MM.1S (cell line): ENCODE measurements at regions not wholly inside any gene's neighbourhood (a gene's known extent, or its start where the extent isn't known, plus 50 kb on each side); places are given as distances from the start of the nearest gene placed in this dataset.
"Not testable (repeated sequence)": the region's sequence is repeated elsewhere in the genome, so short reads cannot be mapped to it uniquely, and the experiment has no call there.

Source experiments
- DNase-seq: peaks from one replicate; pipeline ENCODE4 v3.0.0-alpha.2; 2015
- H2AFZ ChIP-seq: fragments of 300-600 bp; sonication (generic); 2 replicates; pipeline ENCODE4 v1.6.0; 2016; ENCODE audit warnings: antibody characterized with exemption, low read length
- H3F3A ChIP-seq: fragments of 300-600 bp; sonication (generic); 2 replicates; pipeline ENCODE4 v1.6.1; 2016; ENCODE audit warnings: mild to moderate bottlenecking, antibody characterized with exemption, low read length, moderate library complexity, mixed read lengths; ENCODE audit not compliant: insufficient read depth
- H3K27ac ChIP-seq: fragments of 300-600 bp; sonication (generic); 2 replicates; pipeline ENCODE4 v1.5.1; 2016; ENCODE audit warnings: mild to moderate bottlenecking, low read length
- H3K27me3 ChIP-seq: fragments of 300-600 bp; sonication (generic); replicated peaks from 2 replicates; pipeline ENCODE4 v1.6.0; 2016; ENCODE audit warnings: low read length; ENCODE audit not compliant: insufficient read depth
- H3K36me3 ChIP-seq: fragments of 300-600 bp; sonication (generic); replicated peaks from 2 replicates; pipeline ENCODE4 v1.6.1; 2016; ENCODE audit warnings: mild to moderate bottlenecking, low read length, mixed read lengths; ENCODE audit not compliant: insufficient read depth
- H3K4me1 ChIP-seq: fragments of 300-600 bp; sonication (generic); 2 replicates; pipeline ENCODE4 v1.6.1; 2016; ENCODE audit warnings: low read length, mixed read lengths
- H3K4me2 ChIP-seq: fragments of 300-600 bp; sonication (generic); 2 replicates; pipeline ENCODE4 v1.6.0; 2016; ENCODE audit warnings: low read depth, low read length
- H3K4me3 ChIP-seq: fragments of 300-600 bp; sonication (generic); 2 replicates; pipeline ENCODE4 v1.5.1; 2016; ENCODE audit warnings: low read length, mixed read lengths
- H3K79me2 ChIP-seq: fragments of 300-600 bp; sonication (generic); 2 replicates; pipeline ENCODE4 v1.6.1; 2016; ENCODE audit warnings: mixed run types, low read length, mixed read lengths
- H3K9ac ChIP-seq: fragments of 300-600 bp; sonication (generic); 2 replicates; pipeline ENCODE4 v1.6.1; 2016; ENCODE audit warnings: low read length, mixed read lengths
- H3K9me2 ChIP-seq: fragments of 300-600 bp; sonication (generic); replicated peaks from 2 replicates; pipeline ENCODE4 v1.6.1; 2016; ENCODE audit warnings: mild to moderate bottlenecking, low read length, mixed read lengths; ENCODE audit not compliant: insufficient read depth
- H3K9me3 ChIP-seq: fragments of 300-600 bp; sonication (generic); replicated peaks from 2 replicates; pipeline ENCODE4 v1.6.1; 2016; ENCODE audit warnings: mild to moderate bottlenecking, low read length, mixed read lengths; ENCODE audit not compliant: insufficient read depth
- H4K20me1 ChIP-seq: fragments of 300-600 bp; sonication (generic); 2 replicates; pipeline ENCODE4 v1.6.1; 2016; ENCODE audit warnings: mild to moderate bottlenecking, low read length, moderate library complexity, mixed read lengths; ENCODE audit not compliant: insufficient read depth
- TF ChIP-seq, protein P1 (sequence below): fragments of 300-600 bp; sonication (generic); IDR thresholded peaks from 2 replicates; pipeline ENCODE4 v1.5.1; 2016; ENCODE audit warnings: antibody characterized with exemption, low read length, mixed read lengths

DNA sequence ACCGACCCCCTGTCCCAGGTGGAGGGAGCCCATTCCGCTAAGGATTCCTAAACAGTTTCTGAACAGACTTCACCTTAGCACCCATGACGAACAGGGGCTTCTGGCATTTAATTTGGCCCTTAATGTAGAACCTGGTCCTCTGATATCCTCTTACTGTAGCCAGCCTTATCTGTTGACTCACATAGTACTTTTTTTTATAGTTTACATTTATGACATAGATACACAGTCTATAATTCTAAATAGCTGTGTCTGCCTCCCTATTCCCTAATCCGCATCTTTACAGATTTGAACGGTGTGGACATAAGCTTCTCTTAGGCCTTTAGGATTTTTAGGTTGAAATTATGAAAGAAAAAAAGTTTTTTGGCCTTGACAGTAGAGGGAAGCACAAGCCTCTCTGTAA lies 104.9 kb downstream of the TBC1D26 start:
- H3K36me3 ChIP-seq, H3K9me3 ChIP-seq, DNase-seq, H3K4me1 ChIP-seq, H3F3A ChIP-seq, H3K79me2 ChIP-seq, H3K4me3 ChIP-seq, H3K27me3 ChIP-seq, H3K27ac ChIP-seq, H3K9me2 ChIP-seq, H3K9ac ChIP-seq, H2AFZ ChIP-seq, H3K4me2 ChIP-seq, H4K20me1 ChIP-seq: not testable (repeated sequence)

DNA sequence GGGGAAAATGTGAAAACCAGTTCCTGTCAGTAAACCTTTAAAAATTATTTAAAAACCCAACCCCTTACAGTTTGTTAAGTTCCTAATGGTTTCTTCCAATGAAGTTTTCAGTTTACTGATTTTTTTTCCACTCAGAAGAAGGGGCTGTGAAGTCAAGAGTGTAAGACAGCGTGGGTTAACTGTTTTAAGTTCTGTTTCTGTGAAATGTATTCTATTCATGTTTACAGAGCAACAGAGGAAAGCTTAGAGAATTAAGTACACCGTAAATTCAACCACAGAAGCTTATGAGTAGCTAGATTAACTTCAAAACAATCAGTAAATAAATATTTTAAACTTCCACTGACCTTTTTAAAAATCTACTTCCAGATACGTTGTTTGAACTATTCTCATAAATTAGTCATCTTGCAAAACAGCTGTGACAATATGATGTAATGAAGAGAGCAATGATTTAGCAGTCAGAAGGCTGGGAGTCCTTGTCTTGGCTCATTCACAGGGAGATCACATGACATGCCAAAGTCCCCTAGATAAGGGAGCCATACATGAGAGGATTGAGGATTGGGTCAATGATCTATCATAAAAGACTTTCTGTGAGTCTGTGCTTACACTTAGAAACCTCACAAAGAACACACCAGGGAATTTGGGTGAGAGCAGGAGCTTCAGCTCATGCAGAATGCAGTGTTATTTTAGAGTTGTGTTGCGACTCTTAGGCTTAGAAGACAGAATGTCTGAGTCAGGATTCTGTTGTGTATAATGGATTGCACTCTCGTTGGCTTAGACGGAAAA lies 97.3 kb upstream of the ADORA2B start:
- H3K27me3 ChIP-seq, H4K20me1 ChIP-seq, H3K27ac ChIP-seq, DNase-seq, H3K4me2 ChIP-seq, H3K9me2 ChIP-seq, H3F3A ChIP-seq, H2AFZ ChIP-seq, H3K36me3 ChIP-seq, H3K4me1 ChIP-seq, H3K9me3 ChIP-seq, H3K79me2 ChIP-seq, H3K9ac ChIP-seq, H3K4me3 ChIP-seq: not testable (repeated sequence)

DNA sequence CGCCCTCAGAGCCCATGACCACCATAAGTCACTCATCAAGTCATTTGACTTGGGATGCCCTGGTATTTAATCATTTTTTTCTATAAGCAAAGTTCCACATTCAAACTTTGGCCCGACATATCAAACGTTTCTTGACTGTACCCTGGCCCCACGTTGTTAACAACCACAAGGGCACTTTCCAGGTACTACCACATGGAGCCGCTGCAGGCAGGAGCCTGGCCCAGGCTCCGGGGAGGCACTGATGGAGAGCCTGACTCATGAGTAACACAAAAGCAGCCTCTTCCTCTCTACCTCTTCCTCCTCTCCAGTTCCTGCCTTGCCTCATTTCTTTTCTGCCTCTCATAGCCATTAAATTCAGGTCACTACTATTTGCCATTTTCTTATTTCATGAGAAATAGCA lies 95.9 kb upstream of the ADORA2B start:
- not testable (repeated sequence) for H3K9ac ChIP-seq, H3K27ac ChIP-seq, H4K20me1 ChIP-seq, H3K9me3 ChIP-seq, H3K4me1 ChIP-seq, H3K4me3 ChIP-seq, H3K4me2 ChIP-seq, H3K27me3 ChIP-seq, H3K36me3 ChIP-seq, H3F3A ChIP-seq, H2AFZ ChIP-seq, H3K79me2 ChIP-seq, H3K9me2 ChIP-seq
- TF ChIP-seq, protein P1, sequence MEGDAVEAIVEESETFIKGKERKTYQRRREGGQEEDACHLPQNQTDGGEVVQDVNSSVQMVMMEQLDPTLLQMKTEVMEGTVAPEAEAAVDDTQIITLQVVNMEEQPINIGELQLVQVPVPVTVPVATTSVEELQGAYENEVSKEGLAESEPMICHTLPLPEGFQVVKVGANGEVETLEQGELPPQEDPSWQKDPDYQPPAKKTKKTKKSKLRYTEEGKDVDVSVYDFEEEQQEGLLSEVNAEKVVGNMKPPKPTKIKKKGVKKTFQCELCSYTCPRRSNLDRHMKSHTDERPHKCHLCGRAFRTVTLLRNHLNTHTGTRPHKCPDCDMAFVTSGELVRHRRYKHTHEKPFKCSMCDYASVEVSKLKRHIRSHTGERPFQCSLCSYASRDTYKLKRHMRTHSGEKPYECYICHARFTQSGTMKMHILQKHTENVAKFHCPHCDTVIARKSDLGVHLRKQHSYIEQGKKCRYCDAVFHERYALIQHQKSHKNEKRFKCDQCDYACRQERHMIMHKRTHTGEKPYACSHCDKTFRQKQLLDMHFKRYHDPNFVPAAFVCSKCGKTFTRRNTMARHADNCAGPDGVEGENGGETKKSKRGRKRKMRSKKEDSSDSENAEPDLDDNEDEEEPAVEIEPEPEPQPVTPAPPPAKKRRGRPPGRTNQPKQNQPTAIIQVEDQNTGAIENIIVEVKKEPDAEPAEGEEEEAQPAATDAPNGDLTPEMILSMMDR, result peak; percentile 30; the same call in 1 of the 2 replicates
- DNase-seq, result peak; percentile 17

DNA sequence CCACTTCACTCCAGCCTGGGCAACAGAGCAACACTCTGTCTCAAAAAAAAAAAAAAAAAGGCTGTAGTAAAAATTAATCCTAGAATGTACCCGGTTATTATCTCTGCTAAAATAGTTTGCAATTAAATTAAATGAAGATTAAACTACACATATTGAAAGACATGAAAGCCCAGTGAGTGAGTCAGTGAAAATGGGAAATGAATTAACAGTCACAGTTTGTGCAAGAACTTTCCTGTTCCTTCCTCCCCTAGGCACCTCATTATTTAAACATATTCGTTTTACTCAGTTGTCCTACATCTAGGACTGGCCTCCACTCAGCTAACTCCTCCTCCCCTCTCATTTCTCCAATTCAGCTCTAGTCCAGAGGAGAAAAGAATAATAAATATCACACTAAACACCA lies 94.9 kb upstream of the ADORA2B start:
- H3K27ac ChIP-seq, H3K4me3 ChIP-seq, H3K79me2 ChIP-seq, H3K9ac ChIP-seq, H2AFZ ChIP-seq, DNase-seq, H3F3A ChIP-seq, H4K20me1 ChIP-seq, H3K36me3 ChIP-seq, H3K27me3 ChIP-seq, H3K4me1 ChIP-seq, H3K9me3 ChIP-seq, H3K4me2 ChIP-seq, H3K9me2 ChIP-seq: not testable (repeated sequence)

DNA sequence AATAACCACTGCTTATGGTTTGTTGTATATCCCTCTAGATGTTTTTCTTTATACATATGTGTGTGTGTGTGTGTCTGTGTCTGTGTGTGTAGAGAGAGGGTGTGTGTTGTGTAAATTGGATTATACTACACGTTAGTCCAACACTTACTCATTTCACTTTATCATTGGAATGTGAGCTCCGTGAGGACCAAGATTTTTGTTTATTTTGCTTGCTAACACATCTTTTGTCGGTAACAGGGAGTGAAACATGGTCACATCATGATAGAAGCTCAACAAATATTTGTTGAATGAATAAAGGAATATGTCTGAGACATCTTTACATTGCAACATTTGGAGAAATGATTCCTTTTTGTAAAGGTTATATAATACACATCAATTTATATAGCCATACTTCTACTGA lies 94.2 kb upstream of the ADORA2B start:
- not testable (repeated sequence) for H2AFZ ChIP-seq, H3K36me3 ChIP-seq, H3K79me2 ChIP-seq, H3F3A ChIP-seq, H3K4me2 ChIP-seq, H3K4me3 ChIP-seq, H3K27me3 ChIP-seq, DNase-seq, H3K9me3 ChIP-seq, H3K4me1 ChIP-seq, H3K9me2 ChIP-seq, H4K20me1 ChIP-seq, H3K9ac ChIP-seq, H3K27ac ChIP-seq

DNA sequence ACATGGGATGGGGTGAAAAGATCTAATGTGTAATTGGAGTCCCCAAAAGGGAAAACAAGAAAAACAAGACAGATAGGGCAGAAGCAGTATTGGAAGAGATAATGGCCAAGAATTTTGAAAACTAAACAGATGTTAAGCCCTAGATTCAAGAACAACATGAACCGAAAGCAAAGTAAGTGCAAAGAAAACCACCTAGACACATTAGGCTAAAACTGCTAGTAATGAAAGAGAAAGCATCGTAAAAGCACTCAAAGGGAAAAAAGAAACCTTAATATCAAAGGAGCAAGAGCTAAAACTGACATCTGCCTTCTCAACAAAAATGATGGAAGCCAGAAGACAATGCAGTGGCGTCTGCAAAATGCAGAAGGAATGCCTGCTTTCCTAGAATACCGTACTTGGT lies 92.1 kb upstream of the ADORA2B start:
- not testable (repeated sequence) for H2AFZ ChIP-seq, DNase-seq, H3K4me1 ChIP-seq, H4K20me1 ChIP-seq, H3F3A ChIP-seq, H3K27ac ChIP-seq, H3K36me3 ChIP-seq, H3K9me3 ChIP-seq, H3K9me2 ChIP-seq, H3K4me2 ChIP-seq, H3K27me3 ChIP-seq, H3K79me2 ChIP-seq, H3K4me3 ChIP-seq, H3K9ac ChIP-seq

DNA sequence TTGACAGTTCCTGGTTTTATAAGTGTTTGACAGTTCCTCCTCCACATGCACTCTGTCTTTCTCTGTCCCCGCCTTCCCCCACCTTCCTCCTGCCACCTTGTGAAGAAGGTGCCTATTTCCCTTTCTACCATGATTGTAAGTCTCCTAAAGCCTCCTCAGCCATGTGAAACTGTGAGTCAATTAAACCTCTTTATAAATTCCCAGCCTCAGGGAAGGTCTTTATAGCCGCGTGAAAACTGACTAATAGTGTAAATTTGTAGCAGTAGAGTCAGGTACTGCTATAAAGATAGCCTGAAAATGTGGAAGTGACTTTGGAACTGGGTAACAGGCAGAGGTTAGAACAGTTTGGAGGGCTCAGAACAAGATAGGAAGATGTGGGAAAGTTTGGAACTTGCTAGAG lies 88.7 kb upstream of the ADORA2B start:
- not testable (repeated sequence) for H3K4me1 ChIP-seq, H3K9ac ChIP-seq, H3K27me3 ChIP-seq, H4K20me1 ChIP-seq, H3K27ac ChIP-seq, H3K9me2 ChIP-seq, H3K79me2 ChIP-seq, H3F3A ChIP-seq, H3K9me3 ChIP-seq, H2AFZ ChIP-seq, DNase-seq, H3K36me3 ChIP-seq, H3K4me2 ChIP-seq, H3K4me3 ChIP-seq
